A549 (cell line): ENCODE measurements at regions not wholly inside any gene's neighbourhood (a gene's known extent, or its start where the extent isn't known, plus 50 kb on each side); places are given as distances from the start of the nearest gene placed in this dataset.

Experiments
- CTCF ChIP-seq: fragments of >200 bp; sonication (Bioruptor Twin); formaldehyde crosslinking; IDR thresholded peaks from 3 replicates; pipeline ENCODE4 v1.5.1; 2016
- EP300 ChIP-seq, 2 experiments: fragments of >200 bp; sonication (Bioruptor Twin); formaldehyde crosslinking; IDR thresholded peaks; 2 replicates in 1 of 2; 3 replicates in 1 of 2; pipeline ENCODE4 v1.6.1; 2016 to 2017
- HDAC2 ChIP-seq: fragments of 200-600 bp; sonication (generic); IDR thresholded peaks from 2 replicates; pipeline ENCODE4 v1.6.1; 2016
- JUN ChIP-seq, 2 experiments: fragments of >200 bp; sonication (Bioruptor Twin); formaldehyde crosslinking; IDR thresholded peaks; 2 replicates in 1 of 2; 3 replicates in 1 of 2; pipeline ENCODE4 v1.6.1; 2016 to 2017
- KDM1A ChIP-seq: fragments of 200-600 bp; sonication (generic); IDR thresholded peaks from 2 replicates; pipeline ENCODE4 v1.6.1; 2016; ENCODE audit warnings: low read depth, mild to moderate bottlenecking
- MYC ChIP-seq: IDR thresholded peaks from 2 replicates; pipeline ENCODE4 v1.6.1; 2012; ENCODE audit warnings: mild to moderate bottlenecking, inconsistent platforms, low read length, improper control_type of control experiment, borderline replicate concordance
- PBX3 ChIP-seq: IDR thresholded peaks from 2 replicates; pipeline ENCODE4 v1.6.1; 2012
- POLR2A ChIP-seq: IDR thresholded peaks from 2 replicates; pipeline ENCODE4 v1.6.1; 2012; ENCODE audit warnings: mild to moderate bottlenecking, low read length
- RAD21 ChIP-seq, 2 experiments: fragments of >200 bp in 1 of 2; sonication (Bioruptor Twin) in 1 of 2; formaldehyde crosslinking in 1 of 2; IDR thresholded peaks in 1 of 2; conservative IDR thresholded peaks in 1 of 2; 2 replicates in 1 of 2; 3 replicates in 1 of 2; pipeline ENCODE4 v1.6.1; 2012 to 2018; ENCODE audit warnings: inconsistent platforms in 1 of 2
- RFX5 ChIP-seq: fragments of 450-650 bp; IDR thresholded peaks from 2 replicates; pipeline ENCODE4 v1.7.1; 2014; ENCODE audit warnings: antibody characterized with exemption, mild to moderate bottlenecking, moderate library complexity
- RNF2 ChIP-seq: fragments of 200-600 bp; sonication (generic); IDR thresholded peaks from 2 replicates; pipeline ENCODE4 v1.6.1; 2016; ENCODE audit warnings: low read depth, mild to moderate bottlenecking, antibody characterized with exemption, moderate library complexity, borderline replicate concordance
- SREBF2 ChIP-seq: fragments of 450-650 bp; IDR thresholded peaks from 2 replicates; pipeline ENCODE4 v1.6.1; 2014; ENCODE audit warnings: mild to moderate bottlenecking, moderate library complexity

GRCh38 chr4:154009788-154010187 lies 220.9 kb upstream of the SFRP2 start:
- TF ChIP-seq RAD21 (conservative IDR thresholded peaks at IDR 0.05 in 1 of 2, IDR thresholded peaks at IDR 0.05 in 1 of 2) = no peak
- no peak for TF ChIP-seq PBX3
- TF ChIP-seq CTCF = no peak
- TF ChIP-seq HDAC2 = no peak
- no peak for TF ChIP-seq JUN (IDR thresholded peaks at IDR 0.05)
- no peak for TF ChIP-seq MYC
- TF ChIP-seq RNF2 = no peak
- no peak for TF ChIP-seq KDM1A
- TF ChIP-seq SREBF2 = no peak
- no peak for TF ChIP-seq POLR2A
- no peak for TF ChIP-seq EP300 (IDR thresholded peaks at IDR 0.05)
- TF ChIP-seq RFX5 = no peak
